Fibroblast of the conjunctiva (primary cell): ENCODE measurements at regions not wholly inside any gene's neighbourhood (a gene's known extent, or its start where the extent isn't known, plus 50 kb on each side); places are given as distances from the start of the nearest gene placed in this dataset.

Source experiments
- DNase-seq: peaks from one replicate; pipeline ENCODE4 v3.0.0-alpha.2; 2010; ENCODE audit warnings: low read depth

DNA sequence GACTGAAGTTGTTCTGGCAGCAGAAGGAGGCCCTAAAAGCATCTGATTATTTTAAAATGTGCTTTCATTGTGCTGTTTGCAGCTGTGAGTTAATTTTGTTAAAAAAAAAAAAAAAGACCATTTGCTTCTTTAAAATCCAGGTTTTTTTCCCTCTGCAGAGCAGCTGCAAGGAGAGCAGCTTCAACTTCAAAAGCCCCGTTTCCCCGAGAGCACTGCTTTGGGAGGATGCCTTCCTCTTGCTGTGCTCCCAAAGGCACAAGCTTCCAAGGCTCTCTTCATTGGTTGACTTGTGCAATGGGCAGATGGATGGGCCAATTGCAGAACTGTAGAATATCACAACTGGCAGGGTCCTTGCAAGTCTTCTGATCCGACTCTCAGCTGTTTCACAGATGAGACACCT lies 459.2 kb upstream of the PKN2 start:
- no peak for DNase-seq

DNA sequence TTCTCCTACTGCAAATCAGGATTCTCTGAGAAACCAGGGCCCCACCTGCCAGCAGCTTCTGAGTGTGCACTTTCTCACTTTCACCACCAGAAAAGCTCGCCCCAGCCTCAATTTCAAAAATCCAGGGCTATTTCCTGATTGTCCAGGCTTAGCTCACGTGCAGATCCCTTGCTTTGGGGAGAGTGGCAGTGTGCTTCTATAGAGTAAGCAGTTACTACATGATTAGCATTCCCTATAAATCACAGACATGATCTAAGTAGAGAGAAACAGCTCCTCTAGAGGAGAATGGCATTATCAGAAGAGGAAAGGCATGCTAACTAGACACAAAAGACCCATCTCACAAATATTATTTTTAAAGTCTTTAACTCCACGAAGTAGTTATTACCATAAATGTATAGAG lies 456.0 kb upstream of the PKN2 start:
- DNase-seq = no peak

DNA sequence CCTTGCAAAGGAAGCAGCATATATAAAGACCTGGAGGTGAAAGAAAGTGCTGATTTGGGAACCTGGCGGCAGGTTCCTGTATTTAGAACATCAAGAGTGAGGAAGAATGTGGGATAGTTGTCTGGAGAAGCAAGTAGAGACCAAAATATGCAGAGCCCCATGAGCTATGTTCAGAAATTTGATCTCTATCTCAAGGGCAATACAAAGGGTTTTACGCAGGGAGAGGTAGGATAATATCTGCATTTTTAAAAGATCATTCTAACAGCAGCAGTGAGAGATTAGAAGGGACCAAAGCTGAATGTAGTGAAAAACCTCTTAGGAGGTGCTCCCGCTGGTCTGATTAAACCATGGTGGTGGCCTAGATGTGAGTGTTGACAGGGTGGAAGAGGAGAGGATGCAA lies 453.9 kb upstream of the PKN2 start:
- no peak for DNase-seq

DNA sequence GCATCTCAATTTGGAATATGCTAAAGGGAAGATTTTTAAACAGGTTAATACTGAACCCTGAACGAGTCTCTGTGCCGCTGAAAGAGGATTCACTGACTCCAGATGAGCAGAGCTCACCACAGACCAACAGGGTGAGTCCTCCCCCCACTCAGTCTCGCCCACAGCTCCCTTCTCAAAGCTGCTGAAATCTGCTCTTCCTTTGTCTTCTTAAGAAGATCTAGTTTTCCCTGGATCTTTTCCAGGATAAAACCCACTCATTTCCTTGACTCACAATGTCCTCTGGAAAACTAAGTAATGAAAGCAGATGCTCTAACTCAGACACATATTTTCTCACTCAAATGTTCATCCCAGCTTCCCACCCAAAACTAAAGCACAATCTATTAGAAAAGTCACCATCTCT lies 447.0 kb upstream of the PKN2 start:
- peak; percentile 5 for DNase-seq

DNA sequence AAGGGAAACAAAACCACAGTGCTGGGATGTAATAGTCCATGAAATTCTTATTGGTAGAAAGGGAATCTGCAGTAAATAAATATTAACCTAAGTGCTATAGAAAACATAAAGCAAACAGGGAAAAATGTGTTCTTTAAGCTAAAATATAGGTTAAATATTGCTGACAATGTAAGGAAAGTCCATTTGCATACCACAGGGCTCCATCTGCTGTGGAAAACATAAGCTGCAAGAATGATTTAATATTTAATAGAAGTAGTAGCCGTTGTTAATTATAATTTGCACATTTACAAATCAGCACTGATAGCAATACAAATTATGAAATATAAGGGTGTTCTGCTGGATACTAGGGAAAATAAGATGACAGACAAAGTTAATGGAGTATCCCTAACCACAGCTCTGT lies 444.9 kb upstream of the PKN2 start:
- DNase-seq = no peak

DNA sequence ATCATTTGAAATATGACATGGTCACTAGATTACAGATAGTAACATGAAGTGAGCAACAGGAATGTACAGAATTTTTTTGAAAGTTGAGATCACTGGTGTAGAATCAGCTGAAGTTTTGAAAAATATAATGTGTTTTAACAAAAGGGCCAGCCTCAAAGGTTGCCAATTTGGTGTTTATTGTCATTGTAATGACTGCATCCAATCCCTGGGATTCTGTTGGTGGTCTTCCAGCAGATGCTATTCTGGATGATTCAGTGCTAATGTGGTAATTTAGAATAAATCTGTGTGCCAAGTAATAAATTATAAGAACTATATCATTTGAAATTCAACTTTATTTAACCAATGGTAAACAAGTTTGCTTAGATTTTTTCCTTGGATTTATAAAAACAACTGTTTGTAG lies 436.4 kb upstream of the PKN2 start:
- no peak for DNase-seq

DNA sequence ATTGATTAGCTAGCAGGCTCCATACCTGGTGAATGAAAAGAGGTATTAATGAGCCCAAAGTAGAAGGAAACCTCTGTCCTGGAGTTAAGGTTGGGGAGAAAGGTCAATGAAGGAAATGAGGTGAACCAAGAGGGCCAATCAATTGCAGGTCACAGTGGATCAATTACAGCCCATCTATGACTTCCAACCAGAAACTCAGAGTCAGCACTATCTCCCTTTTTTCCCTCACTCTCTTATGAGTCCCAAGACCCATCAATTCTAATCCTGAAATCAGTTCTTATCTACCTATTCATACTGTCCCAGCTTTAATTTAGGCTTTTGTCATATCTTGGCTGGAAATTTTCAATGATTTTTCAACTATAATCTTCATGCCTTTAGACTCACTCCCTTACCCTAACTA lies 433.2 kb upstream of the PKN2 start:
- DNase-seq = no peak

DNA sequence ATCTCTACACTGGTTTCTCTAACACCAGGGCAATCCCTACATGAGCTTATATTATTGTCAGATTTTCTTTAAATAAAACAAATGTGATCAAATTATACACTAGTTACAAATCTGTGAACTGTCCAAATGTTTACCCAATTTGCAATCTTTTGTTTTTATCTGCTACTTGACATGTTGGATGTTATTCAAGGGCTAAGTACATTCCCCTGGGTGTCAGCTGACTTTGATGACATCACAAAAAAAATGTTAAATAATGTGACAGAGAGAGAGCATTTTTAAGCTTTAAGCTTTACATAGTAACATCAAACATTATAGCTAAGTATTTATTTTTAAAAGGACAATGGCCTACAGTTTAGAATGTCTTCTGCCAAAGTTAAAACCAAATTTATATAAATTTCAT lies 431.3 kb upstream of the PKN2 start:
- no peak for DNase-seq

DNA sequence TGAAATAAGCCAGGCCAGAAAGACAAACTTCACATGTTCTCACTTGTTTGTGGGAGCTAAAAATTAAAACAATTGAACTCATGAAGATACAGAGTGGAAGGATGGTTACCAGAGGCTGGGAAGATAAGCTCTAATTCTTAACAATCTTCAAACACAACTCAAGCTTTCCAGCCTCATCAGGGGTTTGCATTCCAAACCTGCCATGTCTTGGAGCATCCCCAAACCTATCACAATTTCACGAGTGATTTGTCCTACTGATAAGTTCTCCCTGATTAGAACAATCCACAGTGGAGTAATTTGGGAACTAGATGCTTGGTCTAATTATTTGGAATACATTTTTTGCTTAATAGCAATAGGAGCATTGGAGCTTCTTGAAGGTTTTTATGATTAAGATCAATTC lies 418.5 kb upstream of the PKN2 start:
- DNase-seq = no peak

DNA sequence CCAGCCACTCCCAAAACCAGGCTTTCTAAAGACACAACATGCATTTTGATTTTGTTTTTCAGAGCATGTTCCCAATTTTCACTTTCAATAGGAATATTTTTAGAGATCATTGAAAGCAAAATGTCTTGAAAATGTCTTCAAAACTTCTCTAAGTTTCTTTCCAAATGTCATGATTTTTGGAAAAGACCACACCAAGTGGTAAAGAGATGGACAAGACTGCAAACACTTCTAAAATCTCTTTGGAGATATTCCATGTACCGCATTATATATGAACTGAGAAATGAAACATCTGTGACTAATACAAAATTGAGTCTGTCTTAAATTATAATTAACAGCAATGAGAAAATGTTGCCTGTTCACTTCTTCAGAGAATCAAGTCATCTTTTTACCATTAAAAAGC lies 418.0 kb upstream of the PKN2 start:
- no peak for DNase-seq

DNA sequence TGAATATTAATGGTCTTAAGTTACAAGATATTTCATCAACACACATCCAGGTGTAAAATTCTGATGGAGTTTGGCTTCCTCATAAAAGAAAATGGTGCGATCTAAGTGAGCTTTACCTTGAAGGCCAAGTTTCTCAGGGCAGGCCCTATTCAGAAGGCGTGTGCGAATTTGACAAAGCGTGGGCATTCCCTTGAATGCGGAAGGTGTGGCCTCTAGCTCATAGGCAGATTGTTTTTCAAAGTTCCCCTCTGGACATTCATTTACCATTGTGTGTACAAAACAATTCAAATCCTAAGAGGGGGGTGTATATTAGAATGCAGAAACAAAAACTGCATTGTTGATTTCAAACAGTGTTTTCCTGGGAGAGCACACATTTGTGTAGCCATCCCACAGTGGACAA lies 411.9 kb upstream of the PKN2 start:
- DNase-seq = no peak

DNA sequence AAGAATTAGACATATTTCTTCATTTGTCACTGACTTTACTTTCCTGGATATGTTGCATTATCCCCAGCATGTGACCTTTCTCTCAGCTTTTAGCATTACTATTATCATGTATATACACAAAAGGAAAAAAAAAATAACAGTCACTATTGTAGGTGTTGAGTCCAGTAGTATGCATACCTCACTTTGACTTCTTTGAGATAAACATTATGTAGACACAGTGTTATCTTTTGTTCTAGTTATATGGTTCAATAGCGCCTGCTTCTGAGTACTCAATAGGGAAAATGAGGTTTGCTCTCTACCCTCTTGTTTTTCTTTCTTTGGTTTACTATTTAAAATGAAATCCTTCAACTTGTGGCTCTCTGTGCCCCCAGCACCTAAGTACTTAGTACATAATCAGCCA lies 409.6 kb upstream of the PKN2 start:
- DNase-seq = no peak

DNA sequence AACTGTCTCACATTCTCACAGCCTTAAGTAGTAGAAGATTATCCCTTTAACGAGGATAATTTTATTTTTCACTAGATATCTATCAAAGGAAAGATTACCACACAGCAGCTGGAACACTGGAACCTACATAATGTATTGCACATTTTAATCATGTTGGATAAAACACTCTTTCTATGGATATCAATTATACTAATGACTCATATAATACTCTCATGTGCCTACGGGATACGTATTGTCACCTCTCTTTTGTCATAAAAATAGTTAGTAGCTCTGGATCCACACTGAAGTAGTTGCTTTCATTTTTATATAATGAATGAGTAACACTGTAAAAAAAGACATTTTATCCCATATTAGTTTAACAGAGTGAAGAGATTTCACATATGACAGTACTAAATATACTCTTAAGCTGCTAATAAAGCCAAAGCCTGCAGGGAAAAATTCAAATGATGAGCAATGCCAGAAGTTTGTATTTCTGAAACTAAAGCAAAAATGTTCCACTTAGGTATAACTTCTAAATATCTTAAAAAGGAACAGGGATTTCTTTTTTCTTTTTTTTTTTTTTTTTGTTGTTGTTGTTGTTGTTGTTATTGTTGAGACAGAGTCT lies 408.7 kb upstream of the PKN2 start:
- DNase-seq = no peak

DNA sequence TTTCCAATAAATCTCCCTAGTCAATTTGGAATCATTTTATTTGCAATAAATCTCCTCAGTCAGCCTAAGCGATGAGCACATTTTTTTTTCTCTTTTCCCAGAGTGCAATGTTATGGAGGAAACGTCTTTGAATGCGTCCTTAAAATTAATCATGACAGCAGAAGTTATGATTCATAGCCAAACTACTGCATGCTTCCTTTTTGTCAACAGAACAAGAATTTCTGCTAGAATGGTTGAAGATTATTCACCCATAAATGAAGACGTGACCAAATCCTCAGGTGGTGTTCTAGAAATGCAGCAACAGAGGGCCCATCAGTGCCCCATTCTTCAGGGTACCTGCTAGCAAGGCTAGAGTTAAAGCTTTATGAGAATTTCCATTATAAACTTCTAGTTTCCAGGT lies 407.9 kb upstream of the PKN2 start:
- no peak for DNase-seq

DNA sequence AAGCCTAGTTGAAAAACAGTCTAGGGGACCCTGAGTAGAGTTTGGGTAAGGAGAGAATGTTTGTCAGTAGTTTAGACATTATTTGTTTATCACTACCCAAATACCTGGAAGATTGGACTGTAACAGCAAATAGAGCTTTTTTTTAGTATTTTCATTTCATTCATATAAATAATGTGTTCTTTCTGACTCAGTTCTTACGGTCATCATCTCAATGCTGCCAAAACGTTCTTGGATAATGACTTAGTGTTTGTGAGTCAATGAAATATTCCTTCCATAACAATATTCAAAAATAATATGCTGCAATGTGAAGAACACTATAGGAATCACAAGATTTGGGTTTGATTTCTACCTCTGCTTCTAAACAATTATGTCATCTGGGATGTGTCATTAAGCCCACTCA lies 400.0 kb upstream of the PKN2 start:
- DNase-seq = no peak

DNA sequence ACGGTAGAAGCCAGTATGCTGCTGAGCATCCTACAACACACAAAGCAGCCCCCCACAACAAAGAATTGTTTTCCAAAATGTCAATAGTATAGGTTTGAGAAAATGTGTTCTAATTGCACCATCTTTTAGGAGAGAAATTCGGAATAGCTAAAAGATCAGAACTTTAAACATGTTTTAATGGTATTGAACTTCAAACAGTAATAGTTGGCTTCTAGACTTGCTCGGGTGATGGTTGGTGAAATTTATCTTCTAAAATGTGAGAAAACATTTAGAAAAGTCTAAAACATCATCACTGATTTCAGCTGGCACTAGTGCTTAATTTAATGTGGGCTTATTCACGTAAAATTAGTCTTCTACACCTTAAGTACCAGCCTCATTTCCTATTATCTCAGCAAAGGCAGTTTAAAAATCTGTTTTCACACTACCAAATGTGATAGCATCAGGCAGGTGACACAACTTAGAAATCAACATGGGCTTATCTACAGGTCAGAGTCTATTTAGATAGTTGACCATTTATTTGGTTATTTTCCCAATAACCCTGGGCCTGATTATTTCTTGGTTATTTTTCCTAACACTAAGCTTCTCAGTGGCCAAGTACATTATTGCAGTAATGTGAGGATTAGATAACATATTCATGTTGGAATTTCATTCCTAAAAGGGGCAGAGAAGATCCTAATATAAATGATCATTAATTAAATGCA lies 399.3 kb upstream of the PKN2 start:
- no peak for DNase-seq

DNA sequence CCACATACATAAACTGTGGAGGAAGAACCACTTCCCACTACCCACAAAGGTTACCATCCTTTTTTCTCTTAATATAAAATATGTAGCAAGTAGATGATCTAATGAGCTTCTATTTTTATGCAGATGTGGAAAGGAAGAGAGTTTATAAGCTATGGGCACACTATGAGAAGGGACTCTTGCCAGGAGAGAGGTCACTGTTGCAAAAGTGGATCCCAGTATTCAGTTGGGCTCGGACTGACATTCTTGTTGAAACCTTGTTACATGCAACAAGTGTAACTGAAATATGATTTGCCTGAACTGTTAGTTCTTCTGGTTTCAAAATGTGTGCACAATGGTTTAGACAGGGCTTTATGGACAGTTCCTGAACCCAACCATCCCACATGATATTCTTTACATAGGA lies 397.4 kb upstream of the PKN2 start:
- no peak for DNase-seq

DNA sequence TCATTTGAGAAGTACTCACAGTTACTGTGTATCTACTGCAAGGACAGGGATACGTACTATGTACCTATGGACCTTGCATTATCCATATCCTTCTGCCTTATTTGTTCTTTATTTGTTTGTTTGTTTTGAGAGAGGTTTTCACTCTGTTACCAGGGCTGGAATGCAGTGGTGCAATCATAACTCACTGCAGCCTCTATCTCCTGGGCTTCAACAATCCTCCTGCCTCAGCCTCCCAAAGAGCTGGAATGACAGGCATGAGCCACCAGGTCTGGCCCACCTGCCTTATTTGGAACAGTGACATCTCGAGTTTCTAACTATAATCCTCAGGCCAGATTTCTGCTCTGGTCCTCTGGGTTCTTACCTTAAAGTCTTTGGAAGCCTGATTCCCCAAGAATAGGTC lies 395.5 kb upstream of the PKN2 start:
- no peak for DNase-seq

DNA sequence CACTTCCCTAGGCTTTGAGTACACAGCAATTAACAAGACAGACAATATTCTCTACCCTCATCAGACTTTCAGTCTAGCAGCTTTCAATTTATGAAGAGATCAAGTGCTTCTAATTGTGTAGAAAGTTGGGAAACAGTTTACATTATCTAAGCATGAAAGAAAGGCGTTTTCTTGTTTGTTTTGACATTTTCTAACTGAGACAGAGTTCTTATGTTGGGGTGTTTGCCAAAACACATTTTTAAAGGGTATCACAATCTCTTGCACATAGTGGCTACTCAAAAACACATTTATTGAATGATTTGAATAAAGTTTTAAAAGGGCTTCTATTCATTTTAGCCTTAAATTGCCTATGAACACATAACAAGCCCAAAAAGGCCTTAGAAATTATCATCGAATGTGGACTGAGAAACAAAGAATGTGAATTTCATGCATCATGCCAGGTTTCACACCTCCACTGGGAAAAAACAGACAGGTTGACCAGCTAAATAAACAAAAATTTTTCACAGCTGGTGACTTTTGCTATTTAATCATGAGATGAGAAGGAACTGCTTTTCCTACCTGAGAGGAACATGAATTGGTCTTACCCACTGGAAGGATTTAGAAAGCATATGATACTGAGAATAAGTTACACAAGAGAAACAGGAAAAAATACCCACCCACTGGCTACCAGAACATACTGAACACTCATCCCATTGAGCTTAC lies 394.5 kb upstream of the PKN2 start:
- DNase-seq = no peak

DNA sequence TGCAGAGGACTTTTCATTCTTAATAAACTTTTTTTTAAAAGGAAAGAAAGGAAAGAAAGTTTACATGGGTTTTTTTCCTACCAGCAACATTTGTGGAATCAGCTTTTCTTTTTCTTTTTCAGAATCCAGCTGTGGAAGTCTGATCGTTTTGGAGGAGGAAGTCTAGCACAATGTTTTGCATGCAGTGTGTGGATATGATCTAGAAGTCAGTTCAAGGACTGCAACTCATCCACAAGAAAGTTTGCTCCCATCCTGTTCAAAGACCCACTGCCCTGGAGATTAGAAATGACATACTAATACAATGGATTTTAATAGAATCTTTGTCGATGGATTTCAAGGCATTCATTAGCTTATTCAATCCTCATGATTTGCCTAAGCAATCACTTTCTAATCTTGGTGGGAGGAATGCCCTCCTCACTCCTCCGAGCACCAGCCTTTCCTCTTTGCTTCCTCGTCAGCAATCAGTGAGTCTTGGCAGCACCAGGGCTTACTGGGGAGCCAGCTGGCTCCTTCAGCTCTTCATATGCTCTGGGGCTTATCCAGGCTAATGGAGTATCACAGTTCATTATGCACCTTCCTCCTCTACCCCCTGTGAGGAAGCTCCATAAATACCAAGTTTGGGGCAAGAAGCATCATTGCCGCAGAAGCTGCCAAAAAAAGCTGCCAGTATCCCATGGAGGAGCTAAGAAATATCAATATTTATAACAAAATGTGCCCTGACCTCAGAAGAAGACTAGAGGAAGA lies 392.3 kb upstream of the PKN2 start:
- no peak for DNase-seq

DNA sequence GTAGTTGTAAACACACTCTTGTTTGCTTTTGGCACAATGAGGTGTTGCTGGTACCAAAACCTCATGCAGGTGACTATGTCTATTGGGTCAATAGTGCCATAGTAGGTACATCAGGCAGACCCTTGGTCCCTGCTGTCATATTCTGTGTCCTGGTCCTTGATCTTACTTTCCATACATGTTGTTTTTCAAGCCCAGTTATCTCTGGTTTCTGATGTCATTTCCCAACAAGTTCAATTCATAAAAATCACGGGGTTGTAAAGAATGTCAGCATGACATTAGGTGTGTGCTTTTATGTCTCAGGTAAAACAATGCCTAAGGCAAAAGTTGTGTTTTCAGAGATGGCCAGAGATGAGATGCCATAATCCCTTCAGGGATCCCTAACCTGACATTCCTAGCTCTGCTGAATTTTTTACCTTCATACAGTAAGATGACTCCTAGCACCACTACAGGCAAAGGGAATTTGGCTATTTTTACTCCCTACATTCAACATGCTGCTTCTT lies 390.3 kb upstream of the PKN2 start:
- DNase-seq = no peak

DNA sequence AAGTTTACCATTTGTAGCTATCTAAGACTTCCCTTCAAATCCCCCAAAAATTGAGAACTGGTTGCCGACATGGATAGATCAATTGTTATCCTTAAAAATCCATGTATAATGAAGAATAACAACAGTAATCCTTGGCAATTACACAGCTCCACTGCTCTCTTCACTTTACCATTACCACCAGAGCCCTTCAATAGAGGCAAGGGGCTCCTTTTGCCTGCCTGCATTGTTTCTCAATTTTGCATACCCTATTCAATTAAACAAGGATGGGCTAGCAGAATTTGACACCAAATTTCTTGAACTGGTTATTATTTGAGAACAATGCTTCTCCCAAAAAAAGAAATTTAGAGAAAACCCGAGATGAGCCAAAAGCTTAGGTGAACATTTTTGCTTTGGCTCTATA lies 387.8 kb upstream of the PKN2 start:
- DNase-seq = no peak

DNA sequence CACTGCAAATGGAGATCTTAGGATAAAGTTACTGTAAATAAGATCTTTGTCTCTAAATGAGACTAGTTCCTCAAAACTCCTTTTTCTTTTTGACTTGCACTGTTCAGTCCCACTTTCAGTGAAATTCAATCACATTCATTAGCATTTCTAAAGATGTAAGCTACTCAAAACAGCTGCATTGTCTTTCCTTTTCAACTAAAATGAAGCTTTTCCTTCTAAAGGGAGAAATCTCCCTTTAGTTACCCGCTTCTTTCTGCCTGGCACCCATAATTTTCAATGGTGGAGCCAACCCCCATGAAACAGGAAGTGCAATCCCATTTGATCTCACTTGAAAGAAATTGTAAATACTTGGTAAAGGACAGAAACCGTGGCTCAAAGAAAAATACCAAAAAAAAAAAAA lies 387.4 kb upstream of the PKN2 start:
- DNase-seq = no peak
